ENCODE measurements at regions not wholly inside any gene's neighbourhood (a gene's known extent, or its start where the extent isn't known, plus 50 kb on each side); places are given as distances from the start of the nearest gene placed in this dataset.

GRCh38 chr15:70535071-70535954, 228.0 kb downstream of the UACA start:
- TF ChIP-seq, protein P1, sequence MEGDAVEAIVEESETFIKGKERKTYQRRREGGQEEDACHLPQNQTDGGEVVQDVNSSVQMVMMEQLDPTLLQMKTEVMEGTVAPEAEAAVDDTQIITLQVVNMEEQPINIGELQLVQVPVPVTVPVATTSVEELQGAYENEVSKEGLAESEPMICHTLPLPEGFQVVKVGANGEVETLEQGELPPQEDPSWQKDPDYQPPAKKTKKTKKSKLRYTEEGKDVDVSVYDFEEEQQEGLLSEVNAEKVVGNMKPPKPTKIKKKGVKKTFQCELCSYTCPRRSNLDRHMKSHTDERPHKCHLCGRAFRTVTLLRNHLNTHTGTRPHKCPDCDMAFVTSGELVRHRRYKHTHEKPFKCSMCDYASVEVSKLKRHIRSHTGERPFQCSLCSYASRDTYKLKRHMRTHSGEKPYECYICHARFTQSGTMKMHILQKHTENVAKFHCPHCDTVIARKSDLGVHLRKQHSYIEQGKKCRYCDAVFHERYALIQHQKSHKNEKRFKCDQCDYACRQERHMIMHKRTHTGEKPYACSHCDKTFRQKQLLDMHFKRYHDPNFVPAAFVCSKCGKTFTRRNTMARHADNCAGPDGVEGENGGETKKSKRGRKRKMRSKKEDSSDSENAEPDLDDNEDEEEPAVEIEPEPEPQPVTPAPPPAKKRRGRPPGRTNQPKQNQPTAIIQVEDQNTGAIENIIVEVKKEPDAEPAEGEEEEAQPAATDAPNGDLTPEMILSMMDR (IDR thresholded peaks at IDR 0.05; ENCODE audit: poor library complexity, severe bottlenecking), result no peak
- no peak for TF ChIP-seq SMC3 (conservative IDR thresholded peaks at IDR 0.05; ENCODE audit: poor library complexity)

Data from neural cell (in vitro differentiated cells).